AG04449 (cell line): ENCODE measurements at regions not wholly inside any gene's neighbourhood (a gene's known extent, or its start where the extent isn't known, plus 50 kb on each side); places are given as distances from the start of the nearest gene placed in this dataset.

ENCODE experiments used
- CTCF ChIA-PET: fragments of 350-600 bp; formaldehyde crosslinking; extraction: SDS; loops from one replicate; lab custom pipeline; 2021; ENCODE audit warnings: antibody characterized with exemption; lab: Yijun Ruan, JAX
- POLR2A ChIA-PET: fragments of 400-600, 350-600 bp; formaldehyde crosslinking; extraction: SDS; loops from one replicate; lab custom pipeline; 2020; ENCODE audit warnings: antibody characterized with exemption, inconsistent platforms; lab: Yijun Ruan, JAX
- DNase-seq: peaks from one replicate; pipeline ENCODE4 v3.0.0-alpha.2; 2010; ENCODE audit warnings: low read depth, low spot score
- H3K4me3 ChIP-seq: 2 replicates; pipeline ENCODE4 v1.5.1; 2011; ENCODE audit warnings: low read depth, mild to moderate bottlenecking, control low read depth, low read length
- TF ChIP-seq, protein P1 (sequence below): IDR thresholded peaks from one replicate; pipeline ENCODE4 v1.5.1; 2011; ENCODE audit warnings: mild to moderate bottlenecking, moderate library complexity, low read length, control low read depth, inconsistent platforms; ENCODE audit not compliant: insufficient read depth; ENCODE audit errors: missing control alignments

DNA sequence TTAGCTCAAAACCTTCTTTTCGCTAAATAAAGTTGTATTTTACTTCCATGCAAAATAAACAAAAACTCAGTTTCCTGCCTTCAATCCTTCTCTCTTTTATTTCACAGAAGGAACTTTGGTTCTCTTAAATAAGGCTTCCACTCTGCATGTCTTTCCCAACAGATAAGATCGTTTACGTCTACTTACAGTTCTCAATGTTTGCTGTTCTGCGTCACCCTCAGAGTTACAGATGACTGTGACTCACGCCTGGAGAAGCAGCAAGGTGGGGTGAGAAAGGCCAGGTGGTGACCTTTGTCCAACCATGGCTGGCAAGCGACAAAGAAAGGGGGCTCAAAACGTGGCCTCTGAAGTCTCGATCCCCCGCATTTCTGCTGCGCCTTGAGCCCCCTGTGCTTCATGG lies 51.4 kb upstream of the RPS6KA2 start:
- ChIA-PET POLR2A (no interaction called here), CTCF (interaction anchor here (0.9 kb wide), 1 partner anchor 8 kb away, joined by 3 read pairs; no protein-coding TSS in a partner anchor)
- no peak overlapping the region for H3K4me3 ChIP-seq
- no peak for DNase-seq
- TF ChIP-seq, protein P1, sequence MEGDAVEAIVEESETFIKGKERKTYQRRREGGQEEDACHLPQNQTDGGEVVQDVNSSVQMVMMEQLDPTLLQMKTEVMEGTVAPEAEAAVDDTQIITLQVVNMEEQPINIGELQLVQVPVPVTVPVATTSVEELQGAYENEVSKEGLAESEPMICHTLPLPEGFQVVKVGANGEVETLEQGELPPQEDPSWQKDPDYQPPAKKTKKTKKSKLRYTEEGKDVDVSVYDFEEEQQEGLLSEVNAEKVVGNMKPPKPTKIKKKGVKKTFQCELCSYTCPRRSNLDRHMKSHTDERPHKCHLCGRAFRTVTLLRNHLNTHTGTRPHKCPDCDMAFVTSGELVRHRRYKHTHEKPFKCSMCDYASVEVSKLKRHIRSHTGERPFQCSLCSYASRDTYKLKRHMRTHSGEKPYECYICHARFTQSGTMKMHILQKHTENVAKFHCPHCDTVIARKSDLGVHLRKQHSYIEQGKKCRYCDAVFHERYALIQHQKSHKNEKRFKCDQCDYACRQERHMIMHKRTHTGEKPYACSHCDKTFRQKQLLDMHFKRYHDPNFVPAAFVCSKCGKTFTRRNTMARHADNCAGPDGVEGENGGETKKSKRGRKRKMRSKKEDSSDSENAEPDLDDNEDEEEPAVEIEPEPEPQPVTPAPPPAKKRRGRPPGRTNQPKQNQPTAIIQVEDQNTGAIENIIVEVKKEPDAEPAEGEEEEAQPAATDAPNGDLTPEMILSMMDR = no peak

DNA sequence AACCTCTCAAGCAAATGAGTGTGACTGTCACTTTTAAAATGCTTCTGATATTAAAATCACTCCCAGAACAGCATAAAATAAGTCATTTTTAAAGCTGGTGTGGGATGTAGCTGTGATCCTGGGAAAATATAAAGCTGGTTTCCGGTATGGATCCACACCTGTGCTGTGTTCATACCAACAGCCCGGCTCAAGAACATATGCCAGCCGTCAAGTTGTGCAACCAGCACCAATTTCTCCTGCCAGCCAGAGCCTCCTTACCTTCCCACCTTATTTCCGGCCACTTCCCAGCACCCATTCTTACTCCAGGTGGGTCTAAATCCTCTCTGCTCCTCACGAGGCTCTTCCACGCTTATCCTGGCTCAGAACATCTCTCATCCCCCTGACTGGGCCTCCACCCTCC lies 50.9 kb upstream of the RPS6KA2 start:
- no peak overlapping the region for H3K4me3 ChIP-seq
- ChIA-PET POLR2A (no interaction called here), CTCF (interaction anchor here (0.7 to 0.9 kb wide), 2 partner anchors 9 to 12 kb away, joined by 3 read pairs; no protein-coding TSS in a partner anchor)
- DNase-seq = no peak
- TF ChIP-seq, protein P1 = no peak
